ENCODE measurements at regions not wholly inside any gene's neighbourhood (a gene's known extent, or its start where the extent isn't known, plus 50 kb on each side); places are given as distances from the start of the nearest gene placed in this dataset.

DNA sequence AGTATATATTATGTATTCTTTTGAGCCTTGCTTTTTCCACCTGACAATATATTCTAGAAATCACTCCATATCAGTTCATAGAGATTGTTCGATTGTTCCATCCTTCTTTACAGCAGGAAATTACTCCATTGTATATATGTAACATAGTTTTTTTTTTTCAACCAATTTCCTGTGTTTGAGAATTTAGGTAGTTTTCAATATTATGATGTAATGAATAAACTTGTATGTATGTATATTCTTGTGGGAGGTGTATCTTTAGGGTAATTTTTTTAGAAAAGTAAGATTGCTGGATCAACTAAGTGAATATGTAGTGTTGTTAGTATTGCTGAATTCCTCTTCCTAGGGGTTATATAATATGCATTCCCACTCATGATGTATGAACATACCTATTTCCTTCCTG, 165.9 kb upstream of the PITX1 start:
- Histone ChIP-seq H3K4me1 (ENCODE audit: insufficient read depth, low read length) (no peaks in the 10 kb centered on the region), H3K27ac (ENCODE audit: extremely low read length, insufficient read depth, low read length) (no peak overlapping the region), H3K79me2 (ENCODE audit: insufficient read depth, low read length) (no peaks in the 10 kb centered on the region), H2AFZ (ENCODE audit: low read length) (no peak overlapping the region), H4K20me1 (ENCODE audit: insufficient read depth, low read length) (no peaks in the 10 kb centered on the region), H3K27me3 (ENCODE audit: control insufficient read depth in 1 of 2, insufficient read depth in 2 of 2, low read length in 2 of 2) (no peaks in the 10 kb centered on the region), H3K9me3 (ENCODE audit: low read length) (peaks cover 15% of the 10 kb centered on the region), H3K4me3 (replicated peaks in 1 of 3; ENCODE audit: insufficient read depth in 1 of 3, low read depth in 2 of 3, low read length in 3 of 3) (no peak overlapping the region), H3K36me3 (replicated peaks in 1 of 2; ENCODE audit: control insufficient read depth in 1 of 2, insufficient read depth in 2 of 2, low read length in 2 of 2) (no peaks in the 10 kb centered on the region), H3K9ac (ENCODE audit: insufficient read depth, low read depth, low read length) (no peak overlapping the region), H3K4me2 (ENCODE audit: low read depth, low read length) (no peak overlapping the region)
- CTCF ChIA-PET (ENCODE audit: low intra/inter-chr PET ratio, low total read pairs), result no interaction called here
- no peak for DNase-seq (ENCODE audit: low spot score)
- WGBS (ENCODE audit: low lambda C conversion rate), result 90% methylated on average over 1 of the region's 1 CpG
- ATAC-seq, result no peak
- no TSS peak for BruUV-seq (replicated peaks)
- no peak for FAIRE-seq
- POLR2A ChIA-PET, result no interaction called here
- in situ Hi-C loops (cut with HindIII; ENCODE audit: extremely low pct_ligation_motif_present, low pct_unique_long_range_greater_than_20kb), result no loop called here
- peak; percentile 67 for TF ChIP-seq ATF7 (IDR thresholded peaks at IDR 0.05)
- TF ChIP-seq ATF7 (CRISPR knock-in tag; IDR thresholded peaks at IDR 0.05), result no peak
- TF ChIP-seq, protein P1, sequence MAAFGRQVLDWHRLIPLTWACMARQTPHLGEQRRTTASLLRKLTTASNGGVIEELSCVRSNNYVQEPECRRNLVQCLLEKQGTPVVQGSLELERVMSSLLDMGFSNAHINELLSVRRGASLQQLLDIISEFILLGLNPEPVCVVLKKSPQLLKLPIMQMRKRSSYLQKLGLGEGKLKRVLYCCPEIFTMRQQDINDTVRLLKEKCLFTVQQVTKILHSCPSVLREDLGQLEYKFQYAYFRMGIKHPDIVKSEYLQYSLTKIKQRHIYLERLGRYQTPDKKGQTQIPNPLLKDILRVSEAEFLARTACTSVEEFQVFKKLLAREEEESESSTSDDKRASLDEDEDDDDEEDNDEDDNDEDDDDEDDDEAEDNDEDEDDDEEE (CRISPR knock-in tag; IDR thresholded peaks at IDR 0.05), result no peak
- TF ChIP-seq ZNF512 (CRISPR knock-in tag; IDR thresholded peaks at IDR 0.05), result no peak
- no peak for TF ChIP-seq RERE (CRISPR knock-in tag; IDR thresholded peaks at IDR 0.05; ENCODE audit: low read depth)
- no peak for TF ChIP-seq SP2 (CRISPR knock-in tag; IDR thresholded peaks at IDR 0.05)
- no peak for TF ChIP-seq REXO4 (CRISPR knock-in tag; IDR thresholded peaks at IDR 0.05; ENCODE audit: borderline replicate concordance)
- TF ChIP-seq ARNT (IDR thresholded peaks at IDR 0.05), result no peak
- intact Hi-C loops (cut with micrococcal nuclease; ENCODE audit: unreplicated experiment), result no loop called here

Data from HepG2 (cell line).